Glutamatergic neuron (in vitro differentiated cells): ENCODE measurements at regions not wholly inside any gene's neighbourhood (a gene's known extent, or its start where the extent isn't known, plus 50 kb on each side); places are given as distances from the start of the nearest gene placed in this dataset.

Experiments used
- DNase-seq: peaks from one replicate; pipeline ENCODE4 v3.0.0; 2022
- H3K27ac Mint-ChIP-seq: one replicate; pipeline ENCODE4 v1.8.0; 2020; ENCODE audit warnings: mild to moderate bottlenecking, mixed read lengths, inconsistent platforms; ENCODE audit not compliant: unreplicated experiment
- H3K27me3 Mint-ChIP-seq: one replicate; pipeline ENCODE4 v1.8.0; 2020; ENCODE audit warnings: mild to moderate bottlenecking, moderate library complexity, mixed read lengths, inconsistent platforms; ENCODE audit not compliant: unreplicated experiment
- H3K36me3 Mint-ChIP-seq: one replicate; pipeline ENCODE4 v1.8.0; 2020; ENCODE audit warnings: mild to moderate bottlenecking, mixed read lengths, inconsistent platforms; ENCODE audit not compliant: unreplicated experiment
- H3K4me1 Mint-ChIP-seq: one replicate; pipeline ENCODE4 v1.8.0; 2020; ENCODE audit warnings: mild to moderate bottlenecking, low read depth, mixed read lengths, inconsistent platforms; ENCODE audit not compliant: unreplicated experiment
- H3K4me3 Mint-ChIP-seq: one replicate; pipeline ENCODE4 v1.8.0; 2020; ENCODE audit warnings: mild to moderate bottlenecking, mixed read lengths, inconsistent platforms; ENCODE audit not compliant: unreplicated experiment
- H3K9me3 Mint-ChIP-seq: one replicate; pipeline ENCODE4 v1.8.0; 2020; ENCODE audit warnings: mild to moderate bottlenecking, moderate library complexity, mixed read lengths, inconsistent platforms; ENCODE audit not compliant: unreplicated experiment
- TF ChIP-seq, protein P1 (sequence below): fragments of 200-600 bp; sonication (generic); IDR thresholded peaks from one replicate; pipeline ENCODE4 v1.5.0; 2021; ENCODE audit not compliant: partially characterized antibody, unreplicated experiment

DNA sequence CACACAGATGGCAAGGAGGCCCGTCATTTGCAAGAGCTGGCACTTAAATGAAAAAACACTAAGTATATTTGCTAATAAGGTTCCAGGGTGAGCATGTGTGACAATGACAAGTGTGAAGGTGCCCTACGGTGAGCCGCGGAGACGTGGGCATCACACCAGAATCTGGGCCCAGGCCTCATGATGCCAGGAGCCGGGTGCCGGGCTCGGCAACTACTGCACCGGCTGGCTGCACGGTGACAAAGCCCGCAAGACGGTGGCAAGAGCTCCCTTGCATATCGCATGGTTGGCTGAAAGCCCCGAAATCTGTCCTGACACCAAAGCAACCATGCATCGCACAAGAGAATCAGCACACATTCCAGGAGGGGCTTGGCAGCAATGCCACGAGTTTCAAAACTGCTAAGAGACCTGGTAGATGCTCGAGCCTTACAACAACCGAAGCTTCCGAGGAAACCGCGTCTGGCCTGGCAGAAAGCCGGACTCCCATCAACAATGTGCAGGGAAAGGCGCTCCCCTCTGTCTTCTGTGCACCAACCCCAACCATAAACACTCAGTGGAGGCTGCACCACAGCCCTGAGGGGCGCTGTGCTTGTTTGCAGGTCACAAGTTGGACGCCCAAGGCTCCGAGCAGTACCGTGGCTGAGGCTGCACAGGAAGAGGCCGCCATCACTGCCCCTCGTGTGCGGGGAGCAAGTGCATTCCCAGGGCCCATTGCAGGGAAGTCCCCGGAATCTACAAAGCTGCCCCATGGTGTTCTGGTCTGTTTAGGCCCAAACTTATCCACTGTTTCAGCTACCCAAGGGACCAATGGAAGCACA, 339.7 kb downstream of the CTTN start:
- no peak overlapping the region for H3K27ac Mint-ChIP-seq
- no peak for DNase-seq
- peaks cover 12% of the 10 kb centered on the region for H3K27me3 Mint-ChIP-seq
- peaks cover 13% of the 10 kb centered on the region for H3K9me3 Mint-ChIP-seq
- H3K36me3 Mint-ChIP-seq = peaks cover 6% of the 10 kb centered on the region
- H3K4me1 Mint-ChIP-seq = peaks cover 8% of the 10 kb centered on the region
- no peak overlapping the region for H3K4me3 Mint-ChIP-seq
- TF ChIP-seq, protein P1, sequence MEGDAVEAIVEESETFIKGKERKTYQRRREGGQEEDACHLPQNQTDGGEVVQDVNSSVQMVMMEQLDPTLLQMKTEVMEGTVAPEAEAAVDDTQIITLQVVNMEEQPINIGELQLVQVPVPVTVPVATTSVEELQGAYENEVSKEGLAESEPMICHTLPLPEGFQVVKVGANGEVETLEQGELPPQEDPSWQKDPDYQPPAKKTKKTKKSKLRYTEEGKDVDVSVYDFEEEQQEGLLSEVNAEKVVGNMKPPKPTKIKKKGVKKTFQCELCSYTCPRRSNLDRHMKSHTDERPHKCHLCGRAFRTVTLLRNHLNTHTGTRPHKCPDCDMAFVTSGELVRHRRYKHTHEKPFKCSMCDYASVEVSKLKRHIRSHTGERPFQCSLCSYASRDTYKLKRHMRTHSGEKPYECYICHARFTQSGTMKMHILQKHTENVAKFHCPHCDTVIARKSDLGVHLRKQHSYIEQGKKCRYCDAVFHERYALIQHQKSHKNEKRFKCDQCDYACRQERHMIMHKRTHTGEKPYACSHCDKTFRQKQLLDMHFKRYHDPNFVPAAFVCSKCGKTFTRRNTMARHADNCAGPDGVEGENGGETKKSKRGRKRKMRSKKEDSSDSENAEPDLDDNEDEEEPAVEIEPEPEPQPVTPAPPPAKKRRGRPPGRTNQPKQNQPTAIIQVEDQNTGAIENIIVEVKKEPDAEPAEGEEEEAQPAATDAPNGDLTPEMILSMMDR = no peak

DNA sequence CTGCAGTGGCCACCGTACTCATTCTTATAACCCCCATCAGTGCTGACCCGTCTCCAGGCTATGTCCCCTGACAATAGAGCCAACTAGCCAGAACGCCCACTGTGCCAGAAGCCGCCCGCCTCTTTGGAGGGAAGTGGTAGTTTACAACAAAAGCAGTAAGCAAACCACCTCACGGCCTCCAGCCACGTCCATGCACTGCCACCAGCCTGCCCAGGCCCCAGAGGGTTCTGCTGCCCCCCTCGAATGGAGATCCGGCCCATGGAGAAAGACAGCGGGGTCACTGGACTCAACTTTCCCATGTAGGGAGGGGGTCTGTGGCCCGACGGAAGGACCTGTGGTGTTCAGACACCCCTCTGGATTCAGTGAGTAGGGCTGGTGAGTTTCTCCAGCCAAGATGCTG, 340.3 kb downstream of the CTTN start:
- Mint-ChIP-seq H3K9me3 (peaks cover 14% of the 10 kb centered on the region), H3K36me3 (peaks cover 6% of the 10 kb centered on the region), H3K4me3 (no peak overlapping the region), H3K4me1 (peaks cover 8% of the 10 kb centered on the region), H3K27ac (no peak overlapping the region), H3K27me3 (peaks cover 12% of the 10 kb centered on the region)
- TF ChIP-seq, protein P1 = no peak
- DNase-seq = no peak

DNA sequence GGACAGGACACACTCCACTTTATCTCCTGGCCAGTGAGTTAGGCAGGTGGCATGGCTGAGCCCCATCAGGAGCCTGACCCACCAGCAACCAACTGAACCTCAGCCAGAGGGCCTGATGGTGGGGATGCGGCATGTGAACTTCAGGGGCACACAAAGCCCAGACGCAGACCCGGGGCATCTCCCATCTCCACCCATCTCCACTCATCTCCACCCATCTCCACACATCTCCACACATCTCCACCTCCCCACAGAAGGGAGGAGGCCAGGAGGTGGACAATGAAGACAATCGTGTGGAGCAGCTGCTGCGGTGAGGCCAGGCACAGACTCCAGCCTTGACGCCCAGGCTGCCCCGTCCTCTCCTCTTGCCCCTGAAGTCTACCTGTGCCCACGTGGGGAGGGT, 340.8 kb downstream of the CTTN start:
- DNase-seq = no peak
- H3K27ac Mint-ChIP-seq = no peak overlapping the region
- peaks cover 14% of the 10 kb centered on the region for H3K9me3 Mint-ChIP-seq
- peaks cover 12% of the 10 kb centered on the region for H3K27me3 Mint-ChIP-seq
- TF ChIP-seq, protein P1 = no peak
- no peak overlapping the region for H3K4me3 Mint-ChIP-seq
- H3K36me3 Mint-ChIP-seq = peaks cover 6% of the 10 kb centered on the region
- peaks cover 8% of the 10 kb centered on the region for H3K4me1 Mint-ChIP-seq

DNA sequence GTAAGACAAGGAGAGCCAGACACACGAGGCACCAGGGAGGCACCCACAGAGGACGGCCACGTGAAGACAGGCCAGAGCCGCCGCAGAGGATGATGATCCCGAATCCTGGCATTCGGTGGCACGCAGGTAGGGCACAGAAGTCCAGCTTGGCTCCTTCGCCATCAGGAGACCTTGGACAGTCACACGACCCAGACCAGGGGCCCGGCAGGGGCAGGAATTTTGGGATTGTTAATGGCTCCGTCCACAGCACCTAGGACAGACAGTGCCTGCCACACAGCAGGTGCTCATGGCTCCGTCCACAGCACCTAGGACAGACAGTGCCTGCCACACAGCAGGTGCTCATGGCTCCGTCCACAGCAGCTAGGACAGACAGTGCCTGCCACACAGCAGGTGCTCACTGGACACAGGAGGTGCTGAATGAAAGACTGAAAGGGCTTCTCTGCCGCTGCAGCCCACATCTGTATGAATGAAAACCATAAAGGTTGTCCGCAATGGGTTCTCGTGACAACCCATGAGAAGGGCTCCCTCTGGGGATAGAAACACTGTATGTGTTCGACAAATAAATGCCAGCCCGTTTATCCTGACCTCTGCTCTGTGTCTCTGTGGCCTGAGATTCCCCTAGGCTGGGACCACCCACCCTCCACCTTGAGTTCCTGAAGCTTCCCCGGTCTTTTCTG, 341.6 kb downstream of the CTTN start:
- Mint-ChIP-seq H3K27ac (no peak overlapping the region), H3K4me1 (peaks cover 8% of the 10 kb centered on the region), H3K9me3 (peaks cover 14% of the 10 kb centered on the region), H3K36me3 (peaks cover 6% of the 10 kb centered on the region), H3K27me3 (peaks cover 12% of the 10 kb centered on the region), H3K4me3 (no peak overlapping the region)
- no peak for DNase-seq
- TF ChIP-seq, protein P1 = no peak

DNA sequence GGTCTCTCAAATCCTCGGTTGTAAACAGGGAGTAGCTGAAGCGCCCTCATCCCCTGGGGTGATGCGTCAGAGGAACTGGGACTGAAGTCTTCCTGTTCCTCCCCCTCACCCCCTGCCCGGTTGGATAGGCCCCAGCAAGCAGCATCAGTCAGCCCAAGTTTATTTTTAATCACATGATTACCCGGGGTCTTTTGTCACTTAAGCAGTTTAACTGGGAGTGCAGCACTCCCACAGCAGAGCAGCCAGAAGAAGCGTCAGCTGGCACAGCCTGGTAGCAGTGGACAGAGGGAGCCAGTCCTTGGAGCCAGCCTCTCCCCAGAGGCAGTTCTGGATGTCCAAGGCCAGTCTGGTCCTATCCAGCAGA, 342.1 kb downstream of the CTTN start:
- TF ChIP-seq, protein P1 = no peak
- H3K4me1 Mint-ChIP-seq = peaks cover 8% of the 10 kb centered on the region
- H3K27me3 Mint-ChIP-seq = peaks cover 12% of the 10 kb centered on the region
- DNase-seq = no peak
- no peak overlapping the region for H3K27ac Mint-ChIP-seq
- H3K4me3 Mint-ChIP-seq = no peak overlapping the region
- peaks cover 6% of the 10 kb centered on the region for H3K36me3 Mint-ChIP-seq
- H3K9me3 Mint-ChIP-seq = peaks cover 14% of the 10 kb centered on the region
